Activated naive CD8-positive, alpha-beta T cell treated with anti-CD3 and anti-CD28 coated beads for 36 hours (primary cell): ENCODE measurements at regions not wholly inside any gene's neighbourhood (a gene's known extent, or its start where the extent isn't known, plus 50 kb on each side); places are given as distances from the start of the nearest gene placed in this dataset.

ENCODE experiments used
- DNase-seq: peaks from one replicate; pipeline ENCODE4 v3.0.0; 2021
- H3K27ac Mint-ChIP-seq: one replicate; pipeline ENCODE4 v1.8.0; 2022; ENCODE audit warnings: mild to moderate bottlenecking, moderate library complexity, mixed read lengths
- H3K27me3 Mint-ChIP-seq: one replicate; pipeline ENCODE4 v1.8.0; 2022; ENCODE audit warnings: mild to moderate bottlenecking, mixed read lengths
- H3K36me3 Mint-ChIP-seq: one replicate; pipeline ENCODE4 v1.8.0; 2021; ENCODE audit warnings: mild to moderate bottlenecking, mixed read lengths
- H3K4me1 Mint-ChIP-seq: one replicate; pipeline ENCODE4 v1.8.0; 2021; ENCODE audit warnings: mixed read lengths
- H3K4me3 Mint-ChIP-seq: one replicate; pipeline ENCODE4 v1.8.0; 2022; ENCODE audit warnings: mild to moderate bottlenecking, moderate library complexity, mixed read lengths
- H3K9me3 Mint-ChIP-seq: one replicate; pipeline ENCODE4 v1.8.0; 2022; ENCODE audit warnings: mixed read lengths

DNA sequence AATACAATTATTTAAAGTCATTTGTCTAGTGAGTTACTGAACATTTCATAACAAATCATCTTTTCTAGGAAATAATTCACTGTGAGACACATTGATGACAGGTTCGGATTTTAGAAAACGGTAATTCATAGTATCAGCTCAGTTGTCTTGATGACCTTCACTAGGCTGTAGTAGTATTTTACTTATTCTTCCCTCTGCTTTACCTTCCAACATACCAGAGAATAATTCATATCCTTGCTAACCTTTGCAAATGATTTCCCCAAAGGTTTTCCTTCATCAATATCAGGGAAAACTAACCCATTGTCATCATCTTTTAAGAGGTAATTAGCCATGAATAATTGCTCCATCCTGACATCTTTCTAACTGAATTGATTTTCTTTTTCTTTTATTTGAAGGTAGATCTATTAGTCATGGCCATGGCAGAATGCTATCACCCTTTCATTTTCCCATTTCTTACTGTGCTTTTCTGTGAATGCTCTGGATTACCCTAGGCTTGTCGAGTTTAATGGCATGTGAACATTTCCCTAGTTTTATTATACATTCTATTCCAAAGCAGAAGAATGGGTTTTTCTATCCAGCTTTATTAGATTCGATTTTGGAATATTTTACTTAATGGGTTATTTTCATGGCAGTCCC lies 299.2 kb downstream of the OLFM4 start:
- H3K4me1 Mint-ChIP-seq = no peaks in the 10 kb centered on the region
- DNase-seq = no peak
- H3K9me3 Mint-ChIP-seq = peaks cover 3% of the 10 kb centered on the region
- no peaks in the 10 kb centered on the region for H3K36me3 Mint-ChIP-seq
- H3K27me3 Mint-ChIP-seq = no peaks in the 10 kb centered on the region
- no peak overlapping the region for H3K27ac Mint-ChIP-seq
- no peak overlapping the region for H3K4me3 Mint-ChIP-seq

- Mint-ChIP-seq H3K27me3 (no peaks in the 10 kb centered on the region), H3K4me3 (no peak overlapping the region), H3K4me1 (no peaks in the 10 kb centered on the region), H3K36me3 (no peaks in the 10 kb centered on the region), H3K27ac (no peak overlapping the region), H3K9me3 (peaks cover 3% of the 10 kb centered on the region)
- no peak for DNase-seq
These were observed 308.0 kb downstream of the OLFM4 start for GRCh38 chr13:53336441-53337160.

GRCh38 chr13:53338760-53339159 lies 310.1 kb downstream of the OLFM4 start:
- Mint-ChIP-seq H3K27ac (no peak overlapping the region), H3K9me3 (peaks cover 3% of the 10 kb centered on the region), H3K27me3 (no peaks in the 10 kb centered on the region), H3K4me3 (no peak overlapping the region), H3K4me1 (no peaks in the 10 kb centered on the region), H3K36me3 (no peaks in the 10 kb centered on the region)
- DNase-seq = no peak

DNA sequence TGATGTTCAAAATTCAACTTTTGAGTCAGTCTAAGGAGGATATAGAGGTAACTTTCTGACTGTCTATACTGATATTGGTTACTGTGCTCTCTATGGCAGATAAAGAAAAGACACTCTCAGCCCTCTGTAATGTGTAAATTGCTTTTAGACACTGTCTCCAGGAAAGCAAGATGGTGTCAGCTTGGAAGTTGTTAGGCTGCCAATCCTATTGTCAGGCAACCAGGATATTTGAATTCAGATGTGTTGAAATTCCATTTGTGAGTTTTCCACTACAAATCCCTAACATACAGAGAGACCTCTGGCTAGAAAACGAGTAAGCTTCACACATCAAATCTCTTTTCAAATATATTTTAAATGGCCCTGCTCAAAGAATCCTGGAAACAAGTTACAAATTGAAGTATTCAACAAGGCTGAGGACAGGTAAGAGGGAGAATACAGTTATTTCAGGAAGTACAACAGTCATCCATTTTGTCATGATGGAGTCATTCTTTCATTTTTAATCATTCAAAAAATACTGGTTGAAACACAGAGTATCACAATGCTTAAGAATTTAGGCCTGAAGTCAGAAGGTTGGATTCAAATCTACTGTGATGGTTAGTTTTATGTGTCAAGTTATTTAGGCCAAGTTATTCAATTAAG lies 312.0 kb downstream of the OLFM4 start:
- Mint-ChIP-seq H3K36me3 (no peaks in the 10 kb centered on the region), H3K9me3 (peaks cover 1% of the 10 kb centered on the region), H3K4me1 (no peaks in the 10 kb centered on the region), H3K4me3 (no peak overlapping the region), H3K27me3 (no peaks in the 10 kb centered on the region), H3K27ac (no peak overlapping the region)
- no peak for DNase-seq

DNA sequence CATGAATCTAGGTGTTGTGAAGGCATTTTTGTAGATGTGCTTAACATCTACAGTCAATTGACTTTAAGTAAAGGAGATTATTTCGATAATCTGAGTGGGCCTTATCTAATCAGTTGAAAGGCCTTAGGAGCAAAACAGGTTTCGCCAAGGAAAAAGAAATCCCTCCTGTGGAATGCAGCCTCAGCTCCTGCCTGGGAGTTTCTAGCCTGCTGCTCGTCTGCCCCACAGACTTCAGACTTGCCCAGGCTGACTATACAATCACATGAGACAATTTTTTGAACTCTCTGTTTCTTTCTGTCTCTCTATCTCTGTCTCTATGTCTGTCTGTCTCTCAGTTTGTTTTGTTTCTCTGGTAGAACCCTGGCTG lies 312.5 kb downstream of the OLFM4 start:
- H3K36me3 Mint-ChIP-seq = no peaks in the 10 kb centered on the region
- no peak overlapping the region for H3K4me3 Mint-ChIP-seq
- H3K4me1 Mint-ChIP-seq = no peaks in the 10 kb centered on the region
- H3K9me3 Mint-ChIP-seq = peaks cover 1% of the 10 kb centered on the region
- DNase-seq = no peak
- H3K27ac Mint-ChIP-seq = no peak overlapping the region
- H3K27me3 Mint-ChIP-seq = no peaks in the 10 kb centered on the region

DNA sequence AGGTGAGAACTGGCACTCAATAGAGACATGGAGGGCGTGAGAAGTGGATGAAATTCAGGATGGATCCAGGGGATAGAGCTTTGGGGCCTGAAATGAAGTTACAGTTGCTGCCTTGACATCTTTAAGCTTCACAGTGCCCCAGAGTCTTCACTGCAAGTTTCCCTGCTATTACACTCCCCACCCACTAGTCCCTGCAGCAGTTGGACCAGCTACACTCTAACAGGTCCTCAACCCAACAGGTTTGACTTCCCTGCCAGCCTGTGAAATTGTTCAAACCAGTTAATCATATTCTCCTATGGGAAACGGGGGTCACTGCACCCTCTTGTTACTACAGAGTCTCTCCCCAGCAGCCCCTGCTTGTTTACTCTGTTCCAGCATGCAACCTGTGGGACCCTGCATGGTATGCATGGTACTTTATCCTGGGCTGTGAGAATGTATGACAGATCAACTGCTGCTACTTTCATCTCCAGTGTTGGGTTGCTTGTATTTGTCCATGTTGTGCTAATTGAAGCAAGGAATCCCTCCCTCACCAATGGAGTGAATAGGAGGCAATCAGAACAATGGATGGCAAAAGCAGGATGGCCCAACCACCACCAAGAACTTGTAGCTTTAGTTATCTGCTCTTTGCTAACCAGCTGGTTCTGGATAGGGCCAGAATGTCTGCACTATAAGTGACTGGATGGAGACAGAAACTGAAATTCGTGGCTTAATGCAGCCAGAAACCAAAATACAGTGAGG lies 314.2 kb downstream of the OLFM4 start:
- Mint-ChIP-seq H3K4me3 (no peak overlapping the region), H3K27ac (no peak overlapping the region), H3K27me3 (no peaks in the 10 kb centered on the region), H3K4me1 (no peaks in the 10 kb centered on the region), H3K9me3 (peaks cover 1% of the 10 kb centered on the region), H3K36me3 (no peaks in the 10 kb centered on the region)
- DNase-seq = no peak

DNA sequence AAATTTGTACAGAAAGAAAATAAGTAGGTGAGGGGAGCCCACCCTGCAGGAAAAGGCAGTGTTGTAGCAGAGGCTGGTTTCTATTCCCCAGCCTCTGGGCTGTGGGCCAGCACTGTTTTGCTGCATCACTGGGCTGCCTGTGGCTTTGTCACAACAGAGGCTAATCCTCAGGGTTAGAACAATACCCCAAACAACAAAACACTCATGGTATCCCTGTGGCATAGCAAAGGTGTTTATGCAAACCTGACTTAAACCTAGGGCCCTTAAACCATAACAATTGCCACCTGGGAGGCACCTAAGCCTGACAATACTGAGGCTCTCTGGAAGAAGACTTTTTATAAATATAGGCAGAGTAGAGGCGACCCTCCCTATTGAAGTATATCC lies 314.7 kb downstream of the OLFM4 start:
- Mint-ChIP-seq H3K36me3 (no peaks in the 10 kb centered on the region), H3K9me3 (peaks cover 1% of the 10 kb centered on the region), H3K4me1 (no peaks in the 10 kb centered on the region), H3K4me3 (no peak overlapping the region), H3K27me3 (no peaks in the 10 kb centered on the region), H3K27ac (no peak overlapping the region)
- DNase-seq = no peak

DNA sequence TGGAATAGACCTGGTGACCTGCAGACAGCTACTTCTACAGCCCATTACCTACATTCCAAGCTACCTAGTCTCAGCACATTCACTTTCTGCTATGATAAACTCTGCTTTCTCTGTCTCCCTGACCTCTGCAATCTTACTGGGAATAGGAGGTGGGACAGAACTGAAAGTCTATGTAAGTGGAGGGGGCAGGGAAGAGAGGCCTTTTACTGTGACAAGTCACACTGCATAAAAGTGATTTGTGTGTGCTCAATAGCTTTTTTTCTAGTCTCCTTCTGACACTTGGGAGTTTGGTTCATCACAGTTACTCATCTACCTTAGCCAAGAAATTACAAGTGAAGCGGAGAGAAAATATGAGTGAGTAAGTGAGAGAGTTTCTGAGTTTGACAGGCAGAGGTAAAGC lies 322.4 kb downstream of the OLFM4 start:
- H3K4me3 Mint-ChIP-seq = no peak overlapping the region
- no peak overlapping the region for H3K27ac Mint-ChIP-seq
- no peaks in the 10 kb centered on the region for H3K4me1 Mint-ChIP-seq
- DNase-seq = no peak
- H3K27me3 Mint-ChIP-seq = no peaks in the 10 kb centered on the region
- H3K9me3 Mint-ChIP-seq = peaks cover 3% of the 10 kb centered on the region
- H3K36me3 Mint-ChIP-seq = no peaks in the 10 kb centered on the region

DNA sequence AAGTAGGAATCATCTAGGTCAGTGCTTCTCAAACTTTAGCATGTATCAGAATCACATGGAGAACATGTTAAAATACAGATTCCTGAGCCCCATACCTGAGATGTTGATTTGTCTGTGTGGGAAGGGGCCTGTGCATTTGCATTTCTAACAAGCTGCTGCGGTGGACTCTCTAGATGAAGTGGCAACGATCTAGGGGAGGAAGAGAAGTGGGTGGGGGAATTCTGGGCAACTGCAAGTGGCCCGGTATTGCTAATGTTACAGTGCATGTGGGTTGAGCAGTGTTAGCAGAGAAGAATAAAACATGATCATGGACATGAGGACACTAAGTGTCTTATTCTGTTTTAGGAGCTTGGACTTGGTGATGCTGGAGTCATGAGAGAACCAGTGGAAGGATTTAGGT lies 329.0 kb downstream of the OLFM4 start:
- H3K36me3 Mint-ChIP-seq = no peaks in the 10 kb centered on the region
- no peaks in the 10 kb centered on the region for H3K4me1 Mint-ChIP-seq
- peaks cover 4% of the 10 kb centered on the region for H3K9me3 Mint-ChIP-seq
- no peak overlapping the region for H3K27ac Mint-ChIP-seq
- no peak for DNase-seq
- H3K27me3 Mint-ChIP-seq = no peaks in the 10 kb centered on the region
- H3K4me3 Mint-ChIP-seq = no peak overlapping the region

DNA sequence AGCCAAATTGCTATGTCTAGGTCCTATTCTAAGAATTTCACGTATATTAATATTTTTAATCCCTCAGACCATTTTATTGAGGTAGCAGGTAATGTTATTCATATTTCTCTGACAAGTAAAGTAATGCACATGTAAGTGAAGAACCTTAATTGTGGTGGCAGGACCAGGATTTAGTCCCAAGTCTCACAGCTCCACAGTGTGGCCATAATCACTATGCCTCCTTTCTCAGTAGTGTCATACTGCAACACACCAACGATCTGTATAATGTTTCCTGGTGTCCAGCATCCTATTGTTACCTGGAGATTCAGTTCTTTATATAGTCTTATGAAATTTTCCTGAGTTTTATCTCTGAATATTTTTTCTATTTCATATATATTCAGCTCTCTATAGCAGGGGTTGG lies 340.3 kb downstream of the OLFM4 start:
- Mint-ChIP-seq H3K9me3 (peaks cover 1% of the 10 kb centered on the region), H3K27ac (no peak overlapping the region), H3K27me3 (no peaks in the 10 kb centered on the region), H3K4me3 (no peak overlapping the region), H3K4me1 (no peaks in the 10 kb centered on the region), H3K36me3 (no peaks in the 10 kb centered on the region)
- no peak for DNase-seq

- Mint-ChIP-seq H3K9me3 (peaks cover 3% of the 10 kb centered on the region), H3K4me3 (no peak overlapping the region), H3K36me3 (no peaks in the 10 kb centered on the region), H3K27ac (no peak overlapping the region), H3K27me3 (no peaks in the 10 kb centered on the region), H3K4me1 (no peaks in the 10 kb centered on the region)
- DNase-seq = no peak
These were observed 350.9 kb downstream of the OLFM4 start for GRCh38 chr13:53379485-53379884.

DNA sequence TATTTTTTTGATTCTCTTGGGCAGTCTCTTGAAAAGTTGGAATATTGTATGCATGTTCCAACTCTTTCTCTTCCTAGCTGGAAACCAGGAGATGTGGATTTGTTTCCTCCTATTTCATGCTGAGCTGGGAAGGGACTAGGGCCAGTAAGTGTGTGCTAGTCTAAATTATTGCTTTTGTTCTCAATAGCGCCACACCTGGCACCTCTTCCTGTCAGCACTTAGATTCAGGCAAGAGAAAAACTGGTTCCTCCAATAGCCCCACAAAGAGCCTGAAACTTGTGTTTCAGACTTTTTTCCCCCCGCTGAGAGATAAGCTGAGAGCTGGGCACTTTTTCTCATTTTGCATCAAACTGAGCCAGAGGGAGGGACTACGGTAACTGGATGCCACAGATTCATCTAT lies 353.4 kb downstream of the OLFM4 start:
- H3K27me3 Mint-ChIP-seq = no peaks in the 10 kb centered on the region
- DNase-seq = no peak
- no peaks in the 10 kb centered on the region for H3K4me1 Mint-ChIP-seq
- H3K27ac Mint-ChIP-seq = no peak overlapping the region
- H3K36me3 Mint-ChIP-seq = no peaks in the 10 kb centered on the region
- H3K4me3 Mint-ChIP-seq = no peak overlapping the region
- H3K9me3 Mint-ChIP-seq = peaks cover 4% of the 10 kb centered on the region

- Mint-ChIP-seq H3K9me3 (no peaks in the 10 kb centered on the region), H3K4me3 (no peak overlapping the region), H3K36me3 (no peaks in the 10 kb centered on the region), H3K27me3 (no peaks in the 10 kb centered on the region), H3K27ac (no peak overlapping the region), H3K4me1 (no peaks in the 10 kb centered on the region)
- no peak for DNase-seq
These were observed 369.4 kb downstream of the OLFM4 start for GRCh38 chr13:53398051-53398450.

- Mint-ChIP-seq H3K27me3 (no peaks in the 10 kb centered on the region), H3K36me3 (no peaks in the 10 kb centered on the region), H3K4me1 (no peaks in the 10 kb centered on the region), H3K9me3 (no peaks in the 10 kb centered on the region), H3K27ac (no peak overlapping the region), H3K4me3 (no peak overlapping the region)
- no peak for DNase-seq
These were observed 377.0 kb downstream of the OLFM4 start for GRCh38 chr13:53405616-53406015.

- Mint-ChIP-seq H3K4me3 (no peak overlapping the region), H3K4me1 (no peaks in the 10 kb centered on the region)
These were observed 379.7 kb downstream of the OLFM4 start for GRCh38 chr13:53408306-53408705.

More at GRCh38 chr13:53408306-53408705, 379.7 kb downstream of the OLFM4 start:
- H3K27ac Mint-ChIP-seq = no peak overlapping the region
- no peaks in the 10 kb centered on the region for H3K9me3 Mint-ChIP-seq
- no peaks in the 10 kb centered on the region for H3K36me3 Mint-ChIP-seq
- no peaks in the 10 kb centered on the region for H3K27me3 Mint-ChIP-seq
- no peak for DNase-seq
